GM12878 (cell line): ENCODE measurements at regions not wholly inside any gene's neighbourhood (a gene's known extent, or its start where the extent isn't known, plus 50 kb on each side); places are given as distances from the start of the nearest gene placed in this dataset.

Experiments used
- ATAC-seq: fragments of 200-7000 bp; cut with Tn5 transposase; 3 replicates; pipeline ENCODE4 v1.9.1; 2020; ENCODE audit warnings: mild to moderate bottlenecking, moderate library complexity
- BruUV-seq: library from RNA; stranded (reverse); fragments of 400-500 nt; replicated peaks from 2 replicates; lab custom pipeline; 2021; lab: Mats Ljungman, UMichigan
- CTCF ChIA-PET: fragments of 300-600 bp; sonication (Branson Sonifier 250); formaldehyde crosslinking; extraction: SDS; loops from one replicate; lab custom pipeline; 2021; ENCODE audit warnings: inconsistent platforms; lab: Yijun Ruan, JAX
- POLR2A ChIA-PET: fragments of 350-600 bp; formaldehyde crosslinking; extraction: SDS; loops from one replicate; lab custom pipeline; 2021; ENCODE audit warnings: inconsistent platforms; lab: Charles Lee
- RAD21 ChIA-PET: fragments of 300-600 bp; sonication (Branson Sonifier 250); formaldehyde crosslinking; loops from one replicate; lab custom pipeline; 2023; ENCODE audit warnings: antibody characterized with exemption; ENCODE audit not compliant: unreplicated experiment; lab: Charles Lee
- SMC1A ChIA-PET: fragments of 300-600 bp; sonication (Branson Sonifier 250); formaldehyde crosslinking; loops from one replicate; lab custom pipeline; 2023; ENCODE audit not compliant: unreplicated experiment, uncharacterized antibody; lab: Charles Lee
- DNase-seq: peaks from one replicate; pipeline ENCODE4 v3.0.0-alpha.2; 2011; ENCODE audit warnings: low read depth, low spot score
- FAIRE-seq: peaks from 3 replicates; lab custom pipeline; 2011; peaks lifted over from hg19 to GRCh38; lab: Jason Lieb, UNC
- H2AFZ ChIP-seq: 2 replicates; pipeline ENCODE4 v1.6.0; 2011; ENCODE audit warnings: low read depth, low read length, control low read depth; ENCODE audit not compliant: control insufficient read depth
- H3K27ac ChIP-seq: 2 replicates; pipeline ENCODE4 v1.5.1; 2011; ENCODE audit warnings: control low read depth; ENCODE audit not compliant: control insufficient read depth, insufficient read depth
- H3K27me3 ChIP-seq, 2 experiments: replicated peaks in 1 of 2; 2 replicates each; pipeline versions ENCODE4 v1.6.0 to v1.6.1; 2011; ENCODE audit warnings: low read length in 1 of 2; ENCODE audit not compliant: control insufficient read depth in 2 of 2, insufficient read depth in 2 of 2
- H3K36me3 ChIP-seq, 2 experiments: 2 replicates each; pipeline ENCODE4 v1.5.1; 2011; ENCODE audit warnings: low read length in 1 of 2; ENCODE audit not compliant: control insufficient read depth in 2 of 2, insufficient read depth in 2 of 2
- H3K4me1 ChIP-seq: 2 replicates; pipeline ENCODE4 v1.6.1; 2011; ENCODE audit warnings: mild to moderate bottlenecking, low read length, moderate library complexity, mixed read lengths; ENCODE audit not compliant: control insufficient read depth, insufficient read depth
- H3K4me2 ChIP-seq: 2 replicates; pipeline ENCODE4 v1.6.0; 2011; ENCODE audit warnings: control low read depth; ENCODE audit not compliant: control insufficient read depth, insufficient read depth
- H3K4me3 ChIP-seq: fragments of 200-600 bp; sonication (generic); 2 replicates; pipeline ENCODE4 v1.5.1; 2016
- H3K79me2 ChIP-seq: 2 replicates; pipeline ENCODE4 v1.6.0; 2011; ENCODE audit warnings: low read length; ENCODE audit not compliant: control insufficient read depth, insufficient read depth
- H3K9ac ChIP-seq: 2 replicates; pipeline ENCODE4 v1.8.0; 2011; ENCODE audit warnings: low read length, control low read depth, mixed read lengths; ENCODE audit not compliant: control insufficient read depth, insufficient read depth
- H3K9me3 ChIP-seq: replicated peaks from 3 replicates; pipeline ENCODE4 v1.5.1; 2011; ENCODE audit warnings: mild to moderate bottlenecking, low read length; ENCODE audit not compliant: control insufficient read depth, insufficient read depth
- H4K20me1 ChIP-seq: 2 replicates; pipeline ENCODE4 v1.6.0; 2011; ENCODE audit not compliant: control insufficient read depth, insufficient read depth
- CBX5 ChIP-seq: sonication (generic); IDR thresholded peaks from 2 replicates; pipeline ENCODE4 v1.6.1; 2016; ENCODE audit warnings: low read depth, moderate library complexity, mild to moderate bottlenecking, inconsistent platforms
- JUNB ChIP-seq: IDR thresholded peaks from 2 replicates; pipeline ENCODE4 v1.6.1; 2016; ENCODE audit warnings: antibody characterized with exemption, mild to moderate bottlenecking
- JUND ChIP-seq: IDR thresholded peaks from 2 replicates; pipeline ENCODE4 v1.6.1; 2012; ENCODE audit warnings: low read depth, mild to moderate bottlenecking, low read length, improper control_type of control experiment, moderate library complexity
- SKIL ChIP-seq: fragments of 450-650 bp; IDR thresholded peaks from 2 replicates; pipeline ENCODE4 v1.6.1; 2017; ENCODE audit warnings: mild to moderate bottlenecking, low read depth, inconsistent platforms; ENCODE audit not compliant: poor library complexity, severe bottlenecking
- STAT1 ChIP-seq: fragments of 450-650 bp; conservative IDR thresholded peaks from 2 replicates; pipeline ENCODE4 v1.6.1; 2014; ENCODE audit warnings: antibody characterized with exemption, mild to moderate bottlenecking
- TAF1 ChIP-seq: IDR thresholded peaks from 2 replicates; pipeline ENCODE4 v1.6.1; 2011; ENCODE audit warnings: mild to moderate bottlenecking, low read depth, low read length, borderline replicate concordance
- WGBS: methylation state at CpG from one replicate; pipeline ENCODE4 v1.1.6; 2016; ENCODE audit warnings: low lambda C conversion rate; ENCODE audit not compliant: insufficient replicate concordance, insufficient coverage; ENCODE audit errors: missing lambda C conversion rate; 5-methylcytosine and 5-hydroxymethylcytosine counted together
- in situ Hi-C: fragments of 300-500 bp; cut with MboI; formaldehyde crosslinking; loops from 9 replicates; pipeline ENCODE4 v1.14.3; 2018; ENCODE audit warnings: mixed read lengths
- intact Hi-C: fragments of 100-400 bp; cut with micrococcal nuclease; formaldehyde crosslinking; loops from one replicate; pipeline ENCODE4 v1.14.2; 2022; ENCODE audit not compliant: unreplicated experiment

GRCh38 chr21:26368591-26369320, 198.2 kb upstream of the APP start:
- TF ChIP-seq JUNB (no peak), JUND (no peak), TAF1 (no peak), CBX5 (no peak), STAT1 (no peak), SKIL (no peak)
- TF ChIP-seq, all 136 proteins: peak for 0

More at GRCh38 chr21:26368591-26369320, 198.2 kb upstream of the APP start:
- Histone ChIP-seq H3K27ac (no peak overlapping the region), H3K4me3 (no peak overlapping the region), H3K9ac (no peak overlapping the region), H3K27me3 (no peaks in the 10 kb centered on the region), H3K9me3 (no peaks in the 10 kb centered on the region), H4K20me1 (no peaks in the 10 kb centered on the region), H3K36me3 (no peaks in the 10 kb centered on the region), H3K4me2 (no peak overlapping the region), H2AFZ (no peak overlapping the region), H3K79me2 (no peaks in the 10 kb centered on the region), H3K4me1 (no peaks in the 10 kb centered on the region)
- SMC1A ChIA-PET, result no interaction called here
- CTCF ChIA-PET, result no interaction called here
- 12% methylated on average over 3 of the region's 3 CpGs for WGBS
- in situ Hi-C loops (no loop called here), intact Hi-C loops (no loop called here)
- DNase-seq (no peak), ATAC-seq (no peak), FAIRE-seq (no peak)
- POLR2A ChIA-PET, result no interaction called here
- no TSS peak for BruUV-seq
- RAD21 ChIA-PET, result no interaction called here
